NCI-H82 treated with DMSO at 0.1 percent for 48 hours (cell line): ENCODE measurements at regions not wholly inside any gene's neighbourhood (a gene's known extent, or its start where the extent isn't known, plus 50 kb on each side); places are given as distances from the start of the nearest gene placed in this dataset.

Source experiments
- DNase-seq: peaks from one replicate; lab custom pipeline; 2025; ENCODE audit not compliant: unreplicated experiment; lab: John Stamatoyannopoulos, UW

- no peak for DNase-seq
These were observed 302.4 kb upstream of the SORL1-AS1 start for GRCh38 chr11:121755191-121755590.

DNA sequence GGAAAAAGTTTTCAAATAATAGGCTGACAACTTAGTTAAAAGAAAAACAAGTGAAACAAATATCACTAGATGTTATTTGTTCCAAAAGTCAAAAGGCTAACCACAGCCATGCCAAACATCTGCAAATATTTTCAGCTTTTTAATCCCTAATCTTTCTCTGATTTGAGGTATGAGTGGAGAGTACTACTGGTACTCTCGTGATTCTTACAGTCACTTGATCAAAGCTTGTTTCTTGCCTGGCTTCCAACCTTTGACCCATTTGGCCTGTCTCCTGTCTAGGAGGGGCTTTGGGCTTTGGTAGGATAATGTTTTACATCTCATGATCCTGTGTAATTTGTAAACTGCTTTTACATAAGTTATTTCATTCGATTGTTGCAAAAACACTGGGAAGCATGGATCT is 301.8 kb upstream of the SORL1-AS1 start:
- DNase-seq: no peak

DNA sequence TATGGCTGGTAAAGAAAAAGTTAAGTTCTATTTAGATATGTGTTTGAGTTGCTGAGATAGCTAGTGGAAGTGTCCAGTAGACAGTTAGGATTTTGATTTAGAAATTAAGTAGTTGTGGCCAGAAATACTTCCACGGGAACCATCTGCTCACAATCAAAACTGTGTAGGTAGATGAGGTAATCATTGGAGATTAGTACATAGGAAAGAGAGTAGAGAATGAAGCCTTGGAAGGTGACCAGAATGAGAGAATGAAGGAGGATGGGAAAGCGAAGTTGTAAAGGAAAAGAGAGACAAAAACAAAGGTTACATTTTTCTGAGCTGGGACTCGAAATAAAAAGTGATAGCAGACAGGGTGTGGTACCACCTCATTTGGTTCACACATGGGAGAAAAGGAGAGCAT is 296.9 kb upstream of the SORL1-AS1 start:
- no peak for DNase-seq

DNA sequence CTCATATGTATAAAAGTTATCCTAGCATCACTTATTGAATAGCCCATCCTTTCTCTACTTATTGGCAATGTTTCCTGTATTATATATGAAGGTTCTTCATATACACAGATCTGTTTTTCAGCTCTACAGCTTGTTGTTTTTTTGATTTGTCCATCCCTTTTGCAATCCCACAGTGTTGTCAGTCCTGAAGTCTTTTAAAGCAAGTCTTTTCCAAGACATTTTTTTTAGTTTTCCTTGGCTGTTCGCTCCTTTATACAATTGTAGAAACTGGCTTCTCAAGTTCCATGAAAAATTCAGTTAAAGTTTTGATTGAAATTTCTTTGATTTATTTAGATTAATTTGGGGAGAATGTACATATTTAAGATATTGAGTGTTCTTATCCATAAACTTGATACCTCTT is 295.3 kb upstream of the SORL1-AS1 start:
- no peak for DNase-seq

DNA sequence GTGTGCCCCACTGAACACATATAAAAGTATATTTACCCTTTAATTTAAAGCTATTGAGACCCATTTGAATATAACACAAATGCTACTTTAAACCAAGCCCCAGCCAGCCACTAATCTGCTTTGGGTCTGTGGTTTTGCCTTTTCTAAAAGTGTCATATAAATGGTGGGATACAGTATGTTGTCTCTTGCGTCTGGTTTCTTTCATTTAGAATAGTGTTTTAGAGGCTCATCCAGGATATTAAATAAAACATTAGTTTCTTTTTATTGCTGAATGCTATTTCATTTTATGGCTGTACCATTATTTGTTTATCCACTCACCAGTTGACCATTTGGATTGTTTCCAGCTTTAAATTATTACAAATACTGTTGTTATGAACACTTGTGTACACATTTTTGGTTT is 290.5 kb upstream of the SORL1-AS1 start:
- no peak for DNase-seq

GRCh38 chr11:121741761-121742361 is 289.1 kb upstream of the SORL1-AS1 start:
- no peak for DNase-seq

- DNase-seq: no peak
These were observed 288.6 kb upstream of the SORL1-AS1 start for GRCh38 chr11:121741351-121741760.

GRCh38 chr11:121740902-121741301 is 288.1 kb upstream of the SORL1-AS1 start:
- no peak for DNase-seq

DNA sequence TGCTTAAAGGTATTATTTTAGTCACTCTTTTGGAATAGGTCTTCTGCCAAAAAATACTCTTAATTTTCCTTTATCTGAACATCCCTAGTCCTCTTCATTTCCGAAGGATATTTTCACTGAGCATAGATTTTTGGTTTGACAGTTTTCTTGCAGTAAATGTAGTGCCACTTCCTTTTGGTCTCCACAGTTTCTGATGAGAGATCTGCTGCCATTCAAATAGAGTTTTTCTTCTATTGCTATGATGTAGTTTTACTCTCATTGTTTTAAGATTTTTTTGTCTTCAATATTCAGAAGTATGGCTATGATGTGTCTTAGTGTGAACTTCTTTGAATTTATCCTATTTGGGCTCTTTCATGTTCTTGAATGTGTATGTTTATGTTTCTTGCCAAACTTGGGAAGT is 281.1 kb upstream of the SORL1-AS1 start:
- no peak for DNase-seq

- no peak for DNase-seq
These were observed 275.2 kb upstream of the SORL1-AS1 start for GRCh38 chr11:121727942-121728341.

DNA sequence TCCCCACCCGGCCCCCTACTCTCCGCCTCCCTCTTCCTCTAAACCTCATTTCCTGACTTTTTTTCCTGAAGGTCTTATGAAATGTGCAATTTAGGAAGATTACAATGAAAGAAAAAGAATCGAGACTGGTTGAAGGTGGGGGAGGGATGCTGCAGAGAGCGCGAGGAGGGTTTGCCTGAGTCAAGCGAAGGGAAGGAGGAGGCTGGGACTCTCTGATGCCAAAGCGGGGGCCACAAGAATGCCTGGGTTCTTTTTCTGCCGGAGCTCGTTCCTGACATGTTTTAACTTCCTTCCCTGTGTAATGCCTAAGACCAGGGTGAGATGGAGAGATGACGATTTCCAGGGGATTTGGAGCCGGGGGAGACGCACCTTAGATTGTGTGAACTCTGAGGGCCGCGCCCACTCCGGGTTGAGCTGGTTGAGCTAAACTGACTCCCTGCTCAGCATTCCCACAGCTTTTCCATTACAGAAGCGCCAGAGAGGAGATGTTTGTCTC is 270.5 kb upstream of the SORL1-AS1 start:
- DNase-seq: no peak

GRCh38 chr11:121722431-121723245 is 269.9 kb upstream of the SORL1-AS1 start:
- DNase-seq: peak; percentile 48

DNA sequence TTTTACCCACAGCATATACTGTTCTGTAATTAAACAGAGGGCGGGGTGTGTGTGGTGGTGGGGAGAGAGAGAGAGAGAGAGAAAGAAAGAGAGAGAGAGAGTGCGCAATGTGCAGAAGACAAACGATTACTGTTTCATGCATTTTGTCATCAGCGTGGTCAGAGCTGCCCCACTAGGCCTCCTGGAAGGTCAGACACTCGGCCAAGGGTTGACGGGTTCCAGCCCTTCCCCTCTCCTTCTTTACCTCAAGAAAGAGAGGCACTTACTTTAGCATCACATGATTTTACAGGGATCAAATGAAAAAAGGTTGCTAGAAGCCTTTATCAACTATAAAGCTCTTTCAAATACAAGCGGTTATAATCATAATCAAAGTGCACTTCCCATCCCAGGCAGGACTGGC is 269.2 kb upstream of the SORL1-AS1 start:
- DNase-seq: no peak

GRCh38 chr11:121721448-121721847 is 268.7 kb upstream of the SORL1-AS1 start:
- no peak for DNase-seq

DNA sequence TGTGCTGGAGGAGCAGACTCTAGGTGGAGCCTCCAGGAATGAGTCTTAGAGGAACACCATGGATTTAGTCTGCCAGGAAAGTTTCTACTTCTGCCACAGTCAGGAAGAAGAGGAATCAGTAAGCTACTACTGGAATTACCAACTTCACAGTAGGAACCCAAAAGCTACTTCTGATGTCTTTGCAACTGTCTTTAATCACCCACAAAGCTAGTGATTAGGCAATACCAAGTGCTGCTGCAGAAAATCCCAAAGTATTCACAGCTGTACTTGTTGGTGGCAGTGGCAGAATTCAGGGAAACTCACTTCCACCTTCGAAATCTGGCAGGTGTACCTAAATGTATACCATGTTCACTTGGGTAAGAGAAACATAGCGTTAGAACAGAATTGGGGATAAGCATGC is 264.5 kb upstream of the SORL1-AS1 start:
- DNase-seq: no peak

DNA sequence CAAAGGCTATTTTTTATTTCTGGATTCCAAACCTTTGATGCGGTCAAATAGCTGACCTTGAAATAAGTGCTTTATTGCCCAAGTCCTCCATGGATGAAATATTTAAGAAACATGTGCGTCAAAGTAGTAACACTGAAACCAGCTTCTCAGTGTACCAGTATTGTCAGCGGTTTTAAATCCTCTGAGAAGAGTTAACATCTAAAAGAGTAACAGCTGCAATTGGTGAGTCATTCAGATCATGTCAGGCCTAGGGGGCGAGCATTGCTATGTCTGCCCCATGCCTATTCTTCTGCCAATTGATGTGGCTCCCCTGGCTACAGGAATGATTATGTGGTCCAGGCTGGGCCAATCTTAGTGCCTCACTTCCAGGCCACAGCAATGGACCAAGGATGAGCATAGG is 263.3 kb upstream of the SORL1-AS1 start:
- no peak for DNase-seq

DNA sequence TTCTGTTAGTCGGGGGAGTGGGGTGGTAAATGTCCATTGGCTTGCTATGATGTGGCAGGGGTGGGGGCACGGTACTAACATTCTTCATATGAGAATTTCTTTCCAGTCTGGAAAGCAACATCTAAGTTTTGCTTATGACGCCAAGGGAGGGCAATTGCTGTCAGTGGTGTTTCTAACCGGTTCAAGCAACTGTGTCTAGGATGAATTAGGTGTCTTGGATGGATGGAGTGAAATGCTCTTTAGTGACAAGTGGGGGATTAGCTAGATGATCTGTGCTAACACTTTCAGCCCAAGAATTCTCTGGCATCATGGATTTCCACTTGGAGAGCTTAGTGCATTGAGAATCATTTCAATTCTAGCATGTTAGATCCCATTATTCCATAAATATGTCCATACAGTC is 262.6 kb upstream of the SORL1-AS1 start:
- no peak for DNase-seq

DNA sequence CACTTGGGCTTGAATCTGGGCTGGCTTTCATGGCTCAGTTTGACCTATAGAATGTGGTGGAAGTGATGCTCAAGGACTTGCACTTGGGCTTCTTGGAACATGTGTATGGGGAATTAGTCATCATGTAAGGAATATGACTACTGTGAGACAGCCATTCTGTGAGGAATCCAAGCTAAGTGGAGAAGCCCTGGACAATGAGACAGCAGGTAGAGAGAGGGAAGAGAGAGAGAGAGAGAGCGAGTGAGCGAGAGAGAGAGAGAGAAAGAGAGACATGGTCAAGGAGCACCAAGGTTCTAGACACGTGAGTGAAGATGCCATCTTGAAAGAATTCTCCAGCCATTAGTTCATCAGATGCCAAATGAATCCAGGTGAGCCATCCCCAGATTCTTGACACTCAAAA is 261.6 kb upstream of the SORL1-AS1 start:
- DNase-seq: no peak

GRCh38 chr11:121711939-121712338 is 259.2 kb upstream of the SORL1-AS1 start:
- no peak for DNase-seq

- DNase-seq: no peak
These were observed 258.5 kb upstream of the SORL1-AS1 start for GRCh38 chr11:121711236-121711635.

DNA sequence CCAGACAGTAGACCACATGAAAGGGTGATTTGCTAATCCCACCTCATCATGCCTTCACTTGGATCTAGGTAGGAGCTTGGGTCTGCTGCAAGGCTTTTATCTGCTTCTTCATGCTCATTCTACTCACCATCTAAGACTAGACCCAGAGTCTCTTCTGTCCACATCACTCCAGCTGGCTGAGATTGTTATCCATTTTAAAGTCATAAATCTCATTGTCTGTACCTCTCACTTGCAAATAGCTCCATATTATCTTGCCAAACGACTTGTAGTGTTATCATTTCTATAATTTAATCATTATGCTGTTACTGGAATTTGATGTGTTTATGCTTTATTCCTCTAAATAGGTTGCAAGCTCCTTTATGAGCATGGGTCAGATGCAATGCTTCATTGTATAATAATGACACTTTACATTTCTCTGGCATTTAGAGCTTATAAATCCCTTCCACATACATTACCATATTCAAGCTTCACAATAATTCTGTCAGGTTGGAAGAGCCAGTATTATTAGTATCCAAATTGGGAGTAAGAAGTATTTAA is 254.2 kb upstream of the SORL1-AS1 start:
- no peak for DNase-seq

DNA sequence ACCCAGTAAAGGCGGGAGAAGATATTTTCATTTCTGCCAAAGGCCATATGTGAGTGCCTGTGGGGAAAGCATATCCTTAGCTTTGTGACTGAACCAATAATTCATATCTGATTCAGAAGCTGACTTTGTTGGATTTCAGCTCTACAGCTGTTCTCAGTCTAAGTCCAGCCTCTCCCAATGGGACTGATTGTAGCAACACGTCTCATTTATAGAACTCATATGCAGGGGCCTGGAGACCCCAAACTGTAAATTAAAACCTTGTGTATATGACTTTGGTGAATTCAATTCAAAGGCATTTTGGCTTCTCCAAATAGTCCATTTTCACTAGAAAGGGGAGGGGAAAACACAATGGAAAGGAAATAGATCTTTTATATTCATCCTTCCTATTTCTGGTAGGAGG is 250.4 kb upstream of the SORL1-AS1 start:
- no peak for DNase-seq
